NCI-H146 treated with DMSO at 0.1 percent for 48 hours (cell line): ENCODE measurements at regions not wholly inside any gene's neighbourhood (a gene's known extent, or its start where the extent isn't known, plus 50 kb on each side); places are given as distances from the start of the nearest gene placed in this dataset.
A peak's percentile ranks its signal among the peaks of the same experiment; 100 is the strongest.
"Not testable (repeated sequence)": the region's sequence is repeated elsewhere in the genome, so short reads cannot be mapped to it uniquely, and the experiment has no call there.

Source experiments
- DNase-seq: peaks from one replicate; lab custom pipeline; 2025; ENCODE audit not compliant: unreplicated experiment; lab: John Stamatoyannopoulos, UW

DNA sequence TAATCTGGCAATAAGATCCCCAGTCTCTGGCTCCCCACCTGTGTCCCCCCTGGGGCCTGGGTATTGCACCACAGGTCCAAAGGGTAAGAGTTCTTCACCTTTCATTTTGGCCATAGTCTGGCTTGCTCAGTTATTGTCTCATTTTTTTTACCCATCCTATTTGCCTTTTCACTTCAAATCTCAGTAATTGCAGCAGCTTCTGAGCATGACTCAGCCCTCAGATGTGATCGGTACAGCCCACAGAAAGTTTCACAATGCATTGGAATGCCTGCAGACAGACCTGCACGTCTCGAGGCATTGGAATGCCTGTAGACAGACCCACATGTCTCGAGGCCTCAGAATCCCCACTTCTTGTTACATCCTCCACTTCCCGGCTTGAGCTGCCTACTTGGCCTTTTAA is 173.6 kb downstream of the NUFIP1 start:
- no peak for DNase-seq

DNA sequence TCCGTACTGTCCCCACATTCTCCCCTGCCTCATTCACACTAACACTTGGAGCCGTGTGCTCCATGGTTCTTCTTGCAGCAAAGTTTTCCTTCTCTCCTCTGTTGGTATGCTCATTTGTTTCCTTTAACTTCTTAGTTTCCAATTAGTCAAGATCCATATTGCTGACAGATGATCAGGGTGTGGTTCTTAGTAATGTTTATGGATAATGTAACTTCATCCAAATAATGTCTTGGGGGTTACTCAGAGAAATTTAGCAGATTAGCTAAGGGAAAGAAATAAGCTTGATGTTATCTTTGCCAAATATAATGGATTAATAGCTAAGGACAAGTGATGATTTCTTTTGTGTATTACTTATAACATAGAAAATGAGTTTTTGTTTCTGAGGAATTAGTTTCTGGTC is 174.4 kb downstream of the NUFIP1 start:
- DNase-seq = no peak

DNA sequence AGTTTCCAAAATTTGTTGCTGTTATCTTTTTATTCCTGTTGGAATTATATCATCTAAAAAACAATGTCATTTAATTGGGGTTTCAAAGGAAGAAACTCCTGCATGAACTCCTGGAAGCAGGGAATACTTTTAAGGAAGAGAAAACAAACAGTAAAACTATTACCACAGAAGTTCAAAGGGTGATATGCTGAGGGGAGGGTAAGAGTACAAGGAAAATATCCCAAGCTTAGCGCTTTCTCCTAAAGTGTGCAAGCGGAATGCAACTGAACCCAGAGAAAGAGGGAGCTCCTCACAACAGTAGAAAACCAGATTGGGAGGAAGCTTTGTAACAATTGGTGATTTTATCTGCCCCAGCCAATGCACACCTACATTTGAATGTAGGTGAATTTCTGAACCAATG is 175.1 kb downstream of the NUFIP1 start:
- no peak for DNase-seq

DNA sequence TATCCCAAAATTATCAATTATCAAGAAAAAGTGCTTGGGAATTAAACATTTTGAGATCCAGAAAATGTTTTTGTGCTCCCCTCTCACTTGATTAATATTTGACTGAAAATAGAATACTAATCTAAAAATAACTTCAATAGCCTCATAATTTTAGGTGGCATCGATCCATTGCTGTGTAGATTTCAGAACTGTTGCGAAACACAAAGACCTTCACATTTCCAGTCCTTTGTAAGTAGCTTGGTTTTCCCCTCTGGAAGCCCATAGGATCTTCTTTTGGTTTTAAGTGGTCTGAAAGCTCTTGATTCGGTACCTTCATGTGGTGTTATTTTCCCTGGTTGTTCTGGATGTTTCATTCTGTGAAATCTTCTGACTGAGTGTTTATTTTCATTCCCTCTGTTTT is 176.5 kb downstream of the NUFIP1 start:
- no peak for DNase-seq

DNA sequence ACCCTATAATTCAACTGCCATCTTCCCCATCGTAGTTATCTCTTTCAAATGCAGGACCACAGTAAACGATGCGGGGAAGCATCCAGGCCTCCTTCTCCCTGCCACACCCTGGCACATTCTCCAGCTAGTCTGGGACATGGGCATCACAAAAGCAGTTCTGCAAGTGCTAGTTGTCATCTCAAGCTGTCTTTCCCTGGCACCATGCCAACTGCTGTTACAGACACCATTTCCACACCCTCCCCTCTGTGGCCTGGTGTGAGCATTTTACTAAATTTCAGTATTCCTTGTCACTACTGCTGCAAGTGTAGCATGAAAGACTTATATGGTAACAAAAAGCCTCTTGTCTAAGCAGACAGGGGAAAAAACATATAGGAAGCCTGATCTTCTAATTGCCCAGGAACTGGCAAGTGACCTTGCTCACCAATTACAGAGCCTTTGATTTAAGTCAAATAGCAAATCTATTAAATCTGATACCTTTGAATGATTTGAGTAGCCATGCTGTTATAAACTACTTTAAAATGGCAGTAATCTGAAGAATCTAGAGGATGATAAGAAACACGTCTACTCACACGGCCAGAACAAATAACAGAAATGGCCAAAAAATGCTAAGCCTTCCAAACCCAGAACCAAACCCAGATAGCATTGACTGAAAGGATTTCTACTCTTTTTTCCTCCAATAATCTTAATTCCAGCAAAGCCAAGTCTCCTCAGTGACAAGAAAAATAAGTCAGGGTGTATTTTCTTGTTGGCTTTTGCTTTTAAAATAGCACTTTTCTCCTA is 179.0 kb downstream of the NUFIP1 start:
- peak; percentile 44 for DNase-seq

DNA sequence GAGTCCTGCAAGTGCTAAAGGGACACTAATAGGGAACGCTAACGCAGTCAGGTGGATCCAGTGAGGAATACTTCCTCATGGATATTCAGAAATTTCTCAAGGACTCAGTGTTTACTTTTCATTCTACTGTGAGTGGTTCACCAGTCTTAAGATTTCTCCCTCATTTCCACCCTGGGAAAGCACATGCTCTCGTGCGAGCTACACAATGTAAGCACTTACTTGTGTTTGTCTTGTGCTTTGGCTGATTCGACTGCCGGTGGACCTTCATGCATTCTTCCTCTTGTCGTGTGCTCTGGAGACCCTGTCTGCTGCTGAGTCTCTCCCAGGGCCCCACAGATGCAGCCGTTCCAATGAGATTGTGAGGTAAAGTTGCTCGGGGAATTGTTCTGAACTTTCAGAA is 180.1 kb downstream of the NUFIP1 start:
- DNase-seq = no peak

DNA sequence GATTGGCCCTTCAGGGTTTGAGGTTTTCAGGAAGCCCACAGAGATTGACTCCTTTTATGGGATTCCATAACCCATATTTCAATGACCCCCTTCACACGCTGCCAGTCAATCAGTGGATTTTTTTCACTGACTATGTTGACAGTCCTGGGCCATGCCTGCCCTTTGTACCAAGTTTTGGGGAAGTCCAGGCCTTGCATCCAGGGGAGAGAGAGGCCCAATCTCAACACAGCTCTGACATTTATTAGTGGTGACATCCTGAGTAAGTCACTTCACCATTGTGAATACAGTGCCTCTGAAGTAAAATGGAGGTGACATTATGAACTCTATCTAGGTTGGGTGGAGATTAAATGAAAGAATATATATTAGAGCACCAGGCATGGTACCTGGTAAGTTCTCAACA is 181.1 kb downstream of the NUFIP1 start:
- DNase-seq = no peak

DNA sequence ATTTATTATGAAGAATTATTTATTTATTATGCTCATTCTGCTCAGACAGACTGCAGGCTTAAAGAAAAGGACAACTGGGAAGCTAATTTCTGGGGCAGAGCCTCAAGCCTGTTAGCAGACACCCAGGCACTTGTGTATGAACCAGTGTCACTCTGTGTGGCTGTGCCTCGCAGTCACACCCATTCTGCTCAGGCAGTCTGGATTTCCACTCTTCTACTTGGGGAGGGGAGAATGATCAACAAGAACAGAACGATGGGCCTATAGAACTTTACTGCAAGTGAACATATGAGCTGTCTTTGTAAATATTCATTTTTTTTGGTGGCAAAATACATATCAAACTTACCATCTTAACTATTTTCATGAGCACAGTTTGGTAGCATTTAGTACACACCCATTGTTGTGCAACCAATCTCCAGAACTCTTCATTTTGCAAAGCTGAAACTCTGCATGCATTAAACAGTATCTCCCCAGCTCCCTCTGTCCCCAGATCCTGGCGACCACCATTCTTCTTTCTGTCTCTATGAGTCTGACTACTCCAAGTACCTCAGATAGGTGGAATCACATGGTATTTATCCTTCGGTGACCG is 181.7 kb downstream of the NUFIP1 start:
- DNase-seq = no peak

DNA sequence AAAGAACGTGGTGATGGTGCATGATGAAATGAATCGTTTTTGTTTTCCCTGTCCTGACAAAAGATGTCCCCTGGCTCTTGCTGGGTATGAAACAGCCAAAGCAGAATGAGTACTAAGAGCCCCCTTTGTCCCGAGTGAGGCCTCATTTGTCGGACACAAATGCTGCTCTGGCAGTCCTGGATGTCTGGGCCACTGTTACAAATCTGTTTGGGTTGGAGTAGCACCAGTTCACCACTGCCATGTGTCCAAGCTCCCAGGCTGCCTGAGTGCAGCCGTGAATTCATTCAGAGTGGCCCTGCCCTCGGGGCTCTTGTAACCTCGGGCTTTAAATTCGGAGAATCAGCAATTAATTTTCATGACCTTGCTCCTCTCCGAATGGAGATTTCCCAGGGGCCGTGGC is 182.4 kb downstream of the NUFIP1 start:
- DNase-seq = no peak

DNA sequence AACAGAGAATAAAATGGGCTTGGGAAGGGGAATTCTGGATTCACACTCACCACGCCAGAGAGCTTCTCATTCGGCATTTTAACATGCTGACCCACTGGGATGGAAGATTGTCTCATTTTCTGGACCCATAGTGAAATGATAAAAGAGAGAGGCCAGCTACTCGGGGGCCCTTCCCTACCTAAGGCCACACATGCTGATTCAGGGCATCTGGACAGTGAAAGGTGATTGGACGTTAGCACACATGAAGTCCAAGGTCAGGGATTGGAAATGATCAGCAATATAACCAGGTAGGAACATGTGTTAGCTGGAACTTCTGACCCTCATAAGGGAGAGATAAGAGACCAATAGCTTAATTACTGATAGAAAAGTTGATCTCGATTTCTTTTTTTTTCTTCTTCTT is 183.7 kb downstream of the NUFIP1 start:
- DNase-seq = no peak

DNA sequence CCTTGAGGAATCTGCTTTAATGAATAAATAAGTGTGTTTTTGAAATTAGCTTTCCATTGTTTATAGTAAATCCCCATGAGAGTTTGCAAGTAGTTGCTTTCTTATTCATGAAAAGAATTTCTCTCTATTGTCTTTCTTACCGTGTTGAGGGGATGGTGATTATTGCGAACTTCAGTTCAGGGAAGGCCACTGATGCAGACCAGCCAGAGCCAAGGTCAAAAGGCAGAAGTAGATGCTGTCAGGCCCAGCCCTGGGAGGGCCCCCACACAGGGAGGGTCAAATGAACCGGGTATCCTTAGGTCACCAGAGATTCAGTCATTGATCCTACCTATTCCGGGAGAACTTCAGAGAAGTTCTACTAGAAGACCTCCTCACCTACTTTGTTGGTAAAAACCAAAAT is 185.9 kb downstream of the NUFIP1 start:
- no peak for DNase-seq

DNA sequence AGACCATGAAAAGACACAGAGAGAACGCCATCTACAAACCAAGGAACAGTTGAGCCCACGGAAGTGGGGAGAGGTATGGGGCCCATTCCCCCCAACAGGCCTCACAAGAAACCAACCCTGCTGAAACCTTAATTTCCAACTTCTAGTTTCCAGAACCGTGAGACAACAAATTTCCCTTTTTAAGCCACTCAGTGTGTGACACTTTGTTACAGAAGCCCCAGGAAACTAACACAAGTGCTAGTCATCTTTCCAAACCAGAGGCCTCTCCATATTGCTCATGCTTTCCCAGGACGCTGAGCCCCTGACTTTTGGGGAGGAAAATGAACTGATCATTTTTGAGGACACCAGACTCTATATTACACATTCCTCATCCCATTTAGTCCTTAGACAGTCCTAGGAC is 186.8 kb downstream of the NUFIP1 start:
- DNase-seq = no peak

DNA sequence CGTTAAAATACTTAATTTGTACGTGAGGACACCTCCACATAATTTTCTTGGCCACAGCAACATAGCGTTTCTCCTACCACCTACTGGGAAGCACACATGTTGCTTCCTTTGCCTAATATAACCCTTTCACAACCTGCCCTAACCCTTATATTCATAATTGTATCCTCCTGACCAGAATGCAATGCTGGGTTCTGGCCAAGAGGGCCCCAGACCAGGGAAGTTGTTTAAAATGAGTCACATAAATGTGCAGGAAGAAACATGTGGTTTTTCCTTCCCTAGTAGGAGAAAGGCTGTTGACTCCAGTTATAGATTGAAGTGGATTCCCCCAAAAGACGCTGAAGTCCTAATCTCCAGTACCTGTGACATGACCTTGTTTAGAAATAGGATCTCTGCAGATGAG is 187.3 kb downstream of the NUFIP1 start:
- DNase-seq = no peak

DNA sequence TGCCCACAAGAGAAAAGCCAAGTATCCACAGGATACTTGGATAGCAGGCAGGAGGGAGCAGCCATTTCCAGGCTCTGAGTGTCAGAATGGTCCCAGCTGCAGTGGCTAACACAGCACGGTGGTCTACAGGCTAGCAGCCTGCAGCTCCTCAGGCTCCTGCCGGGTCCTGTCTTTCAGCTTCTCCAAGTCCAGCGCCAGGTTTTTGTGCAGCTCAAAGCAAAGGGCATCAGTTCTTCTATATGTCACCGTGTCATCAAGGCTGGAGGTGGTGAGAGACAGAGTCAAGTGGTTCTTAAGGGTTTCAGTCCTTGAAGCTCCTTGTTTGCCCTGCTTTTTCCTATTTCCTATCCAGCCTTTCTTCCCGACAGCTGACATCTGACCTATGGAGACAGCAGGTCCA is 188.6 kb downstream of the NUFIP1 start:
- no peak for DNase-seq

DNA sequence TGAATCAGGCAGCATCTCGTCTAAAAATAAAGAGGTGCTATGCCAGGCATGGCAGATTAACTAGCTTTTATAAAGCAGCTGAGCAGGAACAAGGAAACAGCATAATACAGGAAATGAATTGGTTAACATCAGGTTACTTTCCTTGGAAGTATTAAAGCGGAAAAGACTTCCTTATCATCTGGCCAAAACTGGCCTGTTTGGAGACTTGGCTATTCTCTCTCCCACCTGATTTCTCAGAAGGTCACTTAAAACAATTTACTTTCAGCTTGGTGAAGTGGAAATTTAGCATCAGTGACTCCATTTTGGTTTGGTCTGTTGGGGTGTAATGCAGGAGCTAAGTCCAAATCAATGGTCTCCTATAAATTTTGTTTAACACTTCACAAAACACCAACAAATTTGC is 191.6 kb downstream of the NUFIP1 start:
- DNase-seq = no peak

DNA sequence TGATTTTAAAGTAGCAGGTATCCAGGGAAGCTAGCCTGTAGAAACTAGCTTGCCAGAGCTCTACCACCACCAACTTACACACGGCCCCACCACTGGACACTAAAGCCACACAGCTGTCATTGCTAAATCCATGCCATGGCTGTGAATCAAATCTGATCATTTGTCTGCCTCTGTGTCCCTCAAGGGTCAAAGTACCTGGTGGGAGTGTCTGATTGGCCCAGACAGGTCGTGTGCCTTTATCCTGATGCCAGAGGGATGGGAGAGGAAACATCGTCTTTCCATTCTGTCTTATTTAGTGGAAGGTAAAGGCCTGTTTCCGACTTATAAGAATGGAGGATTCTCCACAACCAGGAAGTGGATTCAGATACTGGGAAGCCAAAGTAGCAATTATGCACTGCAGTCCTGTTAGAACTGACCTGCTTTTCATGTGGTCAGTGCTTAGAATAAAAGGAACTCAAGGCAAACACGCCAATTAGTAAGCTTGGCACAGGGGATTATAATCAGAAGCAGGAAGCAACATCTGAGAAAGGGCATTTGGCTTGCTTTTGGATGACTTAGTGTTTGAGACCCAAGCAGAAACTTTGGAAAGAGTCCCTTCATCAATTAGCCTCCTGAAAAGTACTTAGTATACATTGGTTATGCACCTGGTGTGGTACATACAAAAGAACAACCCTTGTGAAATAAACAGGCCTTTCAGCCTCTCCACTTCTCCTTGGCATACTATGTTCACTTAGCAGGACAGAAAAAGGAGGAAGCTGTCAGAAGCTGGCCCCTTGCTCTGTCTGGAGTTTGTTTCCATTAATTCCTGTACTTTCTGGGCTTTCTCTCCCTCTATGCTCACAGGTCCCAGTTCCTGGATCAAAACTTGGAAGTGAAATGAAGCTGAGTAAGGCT is 192.4 kb downstream of the NUFIP1 start:
- no peak for DNase-seq

DNA sequence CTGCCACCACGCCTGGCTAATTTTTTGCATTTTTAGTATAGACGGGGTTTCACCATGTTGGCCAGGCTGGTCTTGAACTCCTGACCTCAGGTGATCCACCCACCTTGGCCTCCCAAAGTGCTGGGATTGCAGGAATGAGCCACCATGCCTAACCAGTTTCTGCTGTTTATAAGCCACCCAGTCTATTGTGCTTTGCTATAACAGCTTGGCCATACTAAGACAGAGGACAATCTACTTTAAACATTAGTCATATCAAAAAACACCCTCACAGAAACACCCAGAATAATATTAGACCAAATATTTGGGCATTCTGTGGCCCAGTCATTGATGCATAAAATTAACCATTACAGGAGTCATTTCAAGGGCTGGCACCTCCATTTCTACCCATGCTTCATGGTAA is 193.2 kb downstream of the NUFIP1 start:
- not testable (repeated sequence) for DNase-seq

DNA sequence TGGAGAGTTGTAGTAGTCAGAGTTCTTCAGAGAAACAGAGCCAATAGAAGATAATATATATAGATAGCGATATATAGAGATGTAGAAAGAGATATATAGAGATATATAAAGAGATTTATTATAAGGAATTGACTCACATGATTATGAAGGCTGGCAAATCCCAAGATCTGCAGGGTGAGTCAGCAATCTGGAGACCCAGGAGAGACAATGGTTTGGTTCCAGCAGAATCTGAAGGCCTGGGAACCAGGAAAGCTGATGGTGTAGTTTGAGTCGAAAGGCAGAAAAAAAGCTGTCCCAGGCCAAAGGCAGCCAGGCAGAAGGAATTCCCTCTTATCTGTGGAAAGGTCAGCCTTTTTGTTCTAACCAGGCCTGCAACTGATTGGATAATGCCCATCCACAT is 194.1 kb downstream of the NUFIP1 start:
- DNase-seq = no peak

DNA sequence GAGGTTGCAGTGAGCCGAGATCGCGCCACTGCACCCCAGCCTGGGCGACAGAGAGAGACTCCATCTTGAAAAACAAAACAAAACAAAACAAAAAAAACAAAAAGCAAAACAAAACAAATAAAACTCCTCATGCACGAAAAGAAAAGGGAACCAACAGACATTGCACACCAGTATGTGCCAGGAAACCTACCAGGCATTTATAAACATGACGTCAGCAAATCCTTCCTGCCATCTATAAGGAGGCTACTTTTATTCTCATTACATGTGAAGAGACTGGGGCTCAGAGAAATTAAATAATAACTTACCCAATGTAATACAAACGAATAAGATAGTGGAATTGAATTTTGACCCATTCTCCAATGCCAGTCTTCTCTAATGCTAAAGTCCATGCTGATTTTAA is 197.2 kb downstream of the NUFIP1 start:
- no peak for DNase-seq

DNA sequence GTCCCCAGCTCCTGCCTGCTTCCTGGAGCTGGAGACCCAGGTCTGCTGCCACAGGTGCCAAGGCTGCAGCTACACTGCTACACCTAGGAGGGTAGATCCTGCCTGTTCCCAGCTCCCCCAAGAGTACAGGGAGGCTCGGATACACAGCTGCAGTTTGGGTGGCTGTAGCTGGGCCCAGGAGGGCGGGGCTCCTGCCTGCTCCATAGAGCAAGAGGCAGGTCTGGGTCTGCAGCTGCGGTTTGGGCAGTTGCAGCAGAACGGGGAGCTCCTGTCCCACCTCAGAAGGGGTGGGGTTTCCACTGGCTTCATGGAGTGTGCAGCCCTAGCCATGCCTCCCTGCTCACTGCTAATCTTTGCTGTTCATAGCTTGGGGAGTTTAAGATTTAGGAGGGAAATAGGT is 199.0 kb downstream of the NUFIP1 start:
- DNase-seq = no peak

DNA sequence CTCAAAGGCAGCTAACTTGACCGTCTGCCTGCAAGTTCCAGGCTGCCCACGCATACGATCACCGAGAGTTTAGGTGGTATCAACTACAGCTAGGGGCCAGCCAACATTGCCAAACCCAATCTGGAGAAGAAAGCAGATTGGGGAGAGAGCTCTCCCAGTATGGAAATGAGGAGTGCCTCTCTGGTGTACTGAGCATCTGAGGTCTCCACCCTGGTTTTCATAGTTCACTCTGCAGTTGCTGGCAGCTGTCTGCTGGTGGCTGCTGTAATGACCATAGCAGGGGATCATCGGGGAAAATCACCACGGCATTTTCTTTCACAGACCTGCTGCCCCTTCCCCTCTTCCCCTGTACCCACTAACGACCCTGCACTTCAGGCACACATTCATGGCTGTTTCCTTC is 201.7 kb downstream of the NUFIP1 start:
- DNase-seq = no peak

DNA sequence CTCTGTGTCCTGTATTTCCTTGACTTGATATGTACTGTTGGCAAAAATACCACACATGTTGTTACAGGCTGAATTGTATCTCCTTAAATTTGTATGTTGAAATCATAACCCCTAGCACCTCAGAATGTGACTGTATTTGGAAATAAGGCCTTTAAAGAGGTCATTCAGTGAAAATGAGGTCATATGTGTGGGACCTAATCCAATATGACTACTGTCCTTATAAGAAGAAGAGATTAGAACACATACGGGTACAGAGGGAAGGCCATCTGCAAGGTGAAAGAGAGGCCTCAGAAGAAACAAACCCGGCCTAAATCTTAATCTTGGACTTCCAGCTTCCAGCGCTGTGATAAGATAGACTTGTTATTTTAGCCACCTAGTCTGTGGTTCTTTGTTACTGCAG is 202.5 kb downstream of the NUFIP1 start:
- no peak for DNase-seq
